ENCODE measurements at regions not wholly inside any gene's neighbourhood (a gene's known extent, or its start where the extent isn't known, plus 50 kb on each side); places are given as distances from the start of the nearest gene placed in this dataset.

DNA sequence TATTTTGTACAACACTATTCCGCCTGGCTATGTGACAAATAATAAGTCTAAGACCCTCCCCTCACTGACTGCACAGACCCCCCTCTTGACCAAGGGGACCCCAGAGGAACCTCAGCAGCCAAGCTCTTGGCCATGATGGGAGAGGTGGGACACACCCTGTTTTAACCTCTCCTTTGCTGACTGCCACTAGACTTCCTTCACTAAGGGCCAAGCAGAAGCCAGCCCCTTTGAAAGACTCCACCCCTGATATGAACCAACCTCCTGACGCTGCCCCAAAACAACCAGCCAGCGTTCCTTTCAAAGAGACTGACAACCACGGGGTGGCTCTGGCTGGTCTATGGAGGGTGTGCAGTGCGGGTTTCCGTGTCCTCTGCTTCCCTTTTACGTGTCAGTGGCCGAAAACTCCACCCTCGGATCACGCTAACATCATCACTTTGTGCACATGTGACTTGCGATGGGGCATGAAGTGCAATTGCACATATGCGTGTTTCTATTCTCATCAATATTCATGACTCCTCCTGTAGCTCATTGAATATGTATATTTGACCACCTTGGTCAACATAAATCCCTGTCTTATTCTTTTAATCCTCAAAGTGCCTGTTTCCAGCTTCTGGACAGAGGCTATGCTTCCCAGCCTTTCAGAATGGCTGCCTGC lies 643.9 kb downstream of the TBC1D22A start:
- TF ChIP-seq, protein P1, sequence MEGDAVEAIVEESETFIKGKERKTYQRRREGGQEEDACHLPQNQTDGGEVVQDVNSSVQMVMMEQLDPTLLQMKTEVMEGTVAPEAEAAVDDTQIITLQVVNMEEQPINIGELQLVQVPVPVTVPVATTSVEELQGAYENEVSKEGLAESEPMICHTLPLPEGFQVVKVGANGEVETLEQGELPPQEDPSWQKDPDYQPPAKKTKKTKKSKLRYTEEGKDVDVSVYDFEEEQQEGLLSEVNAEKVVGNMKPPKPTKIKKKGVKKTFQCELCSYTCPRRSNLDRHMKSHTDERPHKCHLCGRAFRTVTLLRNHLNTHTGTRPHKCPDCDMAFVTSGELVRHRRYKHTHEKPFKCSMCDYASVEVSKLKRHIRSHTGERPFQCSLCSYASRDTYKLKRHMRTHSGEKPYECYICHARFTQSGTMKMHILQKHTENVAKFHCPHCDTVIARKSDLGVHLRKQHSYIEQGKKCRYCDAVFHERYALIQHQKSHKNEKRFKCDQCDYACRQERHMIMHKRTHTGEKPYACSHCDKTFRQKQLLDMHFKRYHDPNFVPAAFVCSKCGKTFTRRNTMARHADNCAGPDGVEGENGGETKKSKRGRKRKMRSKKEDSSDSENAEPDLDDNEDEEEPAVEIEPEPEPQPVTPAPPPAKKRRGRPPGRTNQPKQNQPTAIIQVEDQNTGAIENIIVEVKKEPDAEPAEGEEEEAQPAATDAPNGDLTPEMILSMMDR (IDR thresholded peaks at IDR 0.05) = no peak
- TF ChIP-seq POLR2AphosphoS5 (IDR thresholded peaks at IDR 0.05; ENCODE audit: low read depth, low read length) (no peak), SIN3A (IDR thresholded peaks at IDR 0.05; ENCODE audit: borderline replicate concordance, insufficient read depth, low read depth, low read length) (no peak), TCF7L2 (IDR thresholded peaks at IDR 0.05; ENCODE audit: low read depth, low read length) (no peak)
- TF ChIP-seq, protein P2, sequence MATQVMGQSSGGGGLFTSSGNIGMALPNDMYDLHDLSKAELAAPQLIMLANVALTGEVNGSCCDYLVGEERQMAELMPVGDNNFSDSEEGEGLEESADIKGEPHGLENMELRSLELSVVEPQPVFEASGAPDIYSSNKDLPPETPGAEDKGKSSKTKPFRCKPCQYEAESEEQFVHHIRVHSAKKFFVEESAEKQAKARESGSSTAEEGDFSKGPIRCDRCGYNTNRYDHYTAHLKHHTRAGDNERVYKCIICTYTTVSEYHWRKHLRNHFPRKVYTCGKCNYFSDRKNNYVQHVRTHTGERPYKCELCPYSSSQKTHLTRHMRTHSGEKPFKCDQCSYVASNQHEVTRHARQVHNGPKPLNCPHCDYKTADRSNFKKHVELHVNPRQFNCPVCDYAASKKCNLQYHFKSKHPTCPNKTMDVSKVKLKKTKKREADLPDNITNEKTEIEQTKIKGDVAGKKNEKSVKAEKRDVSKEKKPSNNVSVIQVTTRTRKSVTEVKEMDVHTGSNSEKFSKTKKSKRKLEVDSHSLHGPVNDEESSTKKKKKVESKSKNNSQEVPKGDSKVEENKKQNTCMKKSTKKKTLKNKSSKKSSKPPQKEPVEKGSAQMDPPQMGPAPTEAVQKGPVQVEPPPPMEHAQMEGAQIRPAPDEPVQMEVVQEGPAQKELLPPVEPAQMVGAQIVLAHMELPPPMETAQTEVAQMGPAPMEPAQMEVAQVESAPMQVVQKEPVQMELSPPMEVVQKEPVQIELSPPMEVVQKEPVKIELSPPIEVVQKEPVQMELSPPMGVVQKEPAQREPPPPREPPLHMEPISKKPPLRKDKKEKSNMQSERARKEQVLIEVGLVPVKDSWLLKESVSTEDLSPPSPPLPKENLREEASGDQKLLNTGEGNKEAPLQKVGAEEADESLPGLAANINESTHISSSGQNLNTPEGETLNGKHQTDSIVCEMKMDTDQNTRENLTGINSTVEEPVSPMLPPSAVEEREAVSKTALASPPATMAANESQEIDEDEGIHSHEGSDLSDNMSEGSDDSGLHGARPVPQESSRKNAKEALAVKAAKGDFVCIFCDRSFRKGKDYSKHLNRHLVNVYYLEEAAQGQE (IDR thresholded peaks at IDR 0.05; ENCODE audit: insufficient read depth in 1 of 2, low read depth in 2 of 2, low read length in 1 of 2) = no peak

Measured in Panc1 (cell line).